GM23338 (cell line): ENCODE measurements at regions not wholly inside any gene's neighbourhood (a gene's known extent, or its start where the extent isn't known, plus 50 kb on each side); places are given as distances from the start of the nearest gene placed in this dataset.

Experiments
- ATAC-seq: fragments of 200-7000 bp; cut with Tn5 transposase; 3 replicates; pipeline ENCODE4 v1.9.1; 2020
- DNase-seq: peaks from one replicate; pipeline ENCODE4 v3.0.0-alpha.2; 2015; ENCODE audit warnings: low spot score
- H2AFZ ChIP-seq: fragments of 200-600 bp; sonication (generic); 2 replicates; pipeline ENCODE4 v1.8.0; 2016; ENCODE audit warnings: antibody characterized with exemption, mild to moderate bottlenecking, moderate library complexity
- H3F3A ChIP-seq: fragments of 200-600 bp; sonication (generic); replicated peaks from 2 replicates; pipeline ENCODE4 v1.8.0; 2017; ENCODE audit warnings: antibody characterized with exemption, mixed run types, low read depth
- H3K27ac ChIP-seq: fragments of 200-600 bp; sonication (generic); 2 replicates; pipeline ENCODE4 v1.6.1; 2016; ENCODE audit warnings: low read depth
- H3K27me3 ChIP-seq: fragments of 200-600 bp; sonication (generic); 2 replicates; pipeline ENCODE4 v1.8.0; 2016; ENCODE audit warnings: mild to moderate bottlenecking, mixed run types, moderate library complexity; ENCODE audit not compliant: insufficient read depth
- H3K36me3 ChIP-seq: fragments of 200-600 bp; sonication (generic); 2 replicates; pipeline ENCODE4 v1.8.0; 2016; ENCODE audit warnings: mild to moderate bottlenecking; ENCODE audit not compliant: insufficient read depth
- H3K4me1 ChIP-seq: fragments of 200-600 bp; sonication (generic); 2 replicates; pipeline ENCODE4 v1.8.0; 2016; ENCODE audit warnings: mild to moderate bottlenecking, moderate library complexity; ENCODE audit not compliant: insufficient read depth
- H3K4me2 ChIP-seq: fragments of 200-600 bp; sonication (generic); 2 replicates; pipeline ENCODE4 v1.7.1; 2017; ENCODE audit warnings: mixed run types
- H3K4me3 ChIP-seq: fragments of 200-600 bp; sonication (generic); 2 replicates; pipeline ENCODE4 v1.6.1; 2016; ENCODE audit warnings: mixed run types
- H3K79me2 ChIP-seq: fragments of 200-600 bp; sonication (generic); replicated peaks from 2 replicates; pipeline ENCODE4 v1.8.0; 2017; ENCODE audit warnings: mild to moderate bottlenecking; ENCODE audit not compliant: insufficient read depth
- H3K9me2 ChIP-seq: fragments of 200-600 bp; sonication (generic); 2 replicates; pipeline ENCODE4 v1.8.0; 2017; ENCODE audit not compliant: insufficient read depth
- H4K20me1 ChIP-seq: fragments of 200-600 bp; sonication (generic); replicated peaks from 2 replicates; pipeline ENCODE4 v1.8.0; 2017; ENCODE audit warnings: mild to moderate bottlenecking; ENCODE audit not compliant: insufficient read depth
- H3K27ac Mint-ChIP-seq: 2 replicates; pipeline ENCODE4 v1.8.0; 2020; ENCODE audit warnings: inconsistent platforms, mild to moderate bottlenecking, moderate library complexity, mixed read lengths
- H3K27me3 Mint-ChIP-seq: 3 replicates; pipeline ENCODE4 v1.8.0; 2022; ENCODE audit warnings: low read depth, mild to moderate bottlenecking, moderate library complexity, mixed read lengths, inconsistent platforms; ENCODE audit not compliant: insufficient read depth, poor library complexity
- H3K36me3 Mint-ChIP-seq: 3 replicates; pipeline ENCODE4 v1.8.0; 2021; ENCODE audit warnings: low read depth, mild to moderate bottlenecking, inconsistent platforms, moderate library complexity, mixed read lengths
- H3K4me1 Mint-ChIP-seq: 3 replicates; pipeline ENCODE4 v1.8.0; 2020; ENCODE audit warnings: mild to moderate bottlenecking, inconsistent platforms, mixed read lengths
- H3K4me3 Mint-ChIP-seq: 3 replicates; pipeline ENCODE4 v1.8.0; 2021; ENCODE audit warnings: moderate library complexity, mild to moderate bottlenecking, inconsistent platforms, mixed read lengths
- H3K9me3 Mint-ChIP-seq: 3 replicates; pipeline ENCODE4 v1.8.0; 2020; ENCODE audit warnings: moderate library complexity, mild to moderate bottlenecking, inconsistent platforms, mixed read lengths
- CREB1 ChIP-seq: fragments of 250-450 bp; sonication (Bioruptor Pico); IDR thresholded peaks from 2 replicates; pipeline ENCODE4 v1.5.0; 2020; ENCODE audit warnings: low read depth, mild to moderate bottlenecking, moderate library complexity
- EZH2 ChIP-seq: fragments of 200-600 bp; sonication (generic); IDR thresholded peaks from one replicate; pipeline ENCODE4 v1.8.0; 2017; ENCODE audit warnings: antibody characterized with exemption, mild to moderate bottlenecking, low read depth; ENCODE audit not compliant: unreplicated experiment
- EZH2phosphoT487 ChIP-seq: fragments of 200-600 bp; sonication (generic); IDR thresholded peaks from one replicate; pipeline ENCODE4 v1.8.1; 2018; ENCODE audit warnings: antibody characterized with exemption; ENCODE audit not compliant: unreplicated experiment
- JUNB ChIP-seq: IDR thresholded peaks from one replicate; pipeline ENCODE4 v1.6.1; 2016; ENCODE audit warnings: antibody characterized with exemption; ENCODE audit not compliant: unreplicated experiment
- POLR2AphosphoS5 ChIP-seq: IDR thresholded peaks from 2 replicates; pipeline ENCODE4 v1.6.1; 2016; ENCODE audit warnings: antibody characterized with exemption, low read depth
- STAT1 ChIP-seq: IDR thresholded peaks from one replicate; pipeline ENCODE4 v1.6.1; 2016; ENCODE audit warnings: antibody characterized with exemption; ENCODE audit not compliant: unreplicated experiment
- ZNF114 ChIP-seq: fragments of 250-450 bp; sonication (Bioruptor Pico); IDR thresholded peaks from 2 replicates; pipeline ENCODE4 v1.5.0; 2020; ENCODE audit warnings: mild to moderate bottlenecking, moderate library complexity
- ZNF331 ChIP-seq: fragments of 250-450 bp; sonication (Bioruptor Pico); IDR thresholded peaks from 2 replicates; pipeline ENCODE4 v1.5.0; 2020; ENCODE audit warnings: low read depth, mild to moderate bottlenecking, moderate library complexity
- TF ChIP-seq, protein P1 (sequence below), 2 experiments: fragments of 200-600 bp in 1 of 2; sonication (generic) in 1 of 2; conservative IDR thresholded peaks; 2 replicates each; pipeline versions ENCODE4 v1.5.1 to v1.6.1; 2016 to 2017; ENCODE audit warnings: antibody characterized with exemption in 2 of 2, low read depth in 2 of 2, mild to moderate bottlenecking in 2 of 2, moderate library complexity in 1 of 2
- TF ChIP-seq, protein P2 (sequence below): fragments of 250-450 bp; sonication (Bioruptor Pico); IDR thresholded peaks from 2 replicates; pipeline ENCODE4 v1.5.0; 2020; ENCODE audit warnings: mild to moderate bottlenecking, moderate library complexity
- TF ChIP-seq, protein P3 (sequence below): IDR thresholded peaks from one replicate; pipeline ENCODE4 v1.6.1; 2018; ENCODE audit warnings: antibody characterized with exemption; ENCODE audit not compliant: unreplicated experiment
- TF ChIP-seq, protein P4 (sequence below): IDR thresholded peaks from 2 replicates; pipeline ENCODE4 v1.6.1; 2016; ENCODE audit warnings: antibody characterized with exemption

DNA sequence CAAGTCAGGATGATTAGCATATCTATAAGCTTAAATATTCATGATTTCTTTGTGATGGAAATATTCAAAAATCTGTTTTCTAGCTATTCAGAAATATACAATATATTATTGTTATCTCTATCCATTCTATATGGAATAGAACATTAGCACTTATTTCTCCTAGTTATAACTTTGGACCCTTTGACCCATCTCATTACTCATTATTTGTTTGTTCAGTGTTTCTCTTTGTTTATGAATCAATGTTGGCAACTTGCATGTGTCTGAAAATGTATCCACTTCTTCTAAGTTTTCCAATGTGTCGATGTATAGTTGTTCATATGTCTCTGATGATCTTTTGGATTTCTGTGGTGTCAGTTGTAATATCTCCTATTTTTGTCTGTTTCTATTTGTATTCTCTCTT, 1059.3 kb downstream of the CDH9 start:
- TF ChIP-seq CREB1 (no peak), STAT1 (no peak), ZNF114 (CRISPR knock-in tag) (no peak), POLR2AphosphoS5 (no peak), JUNB (no peak), EZH2 (no peak), EZH2phosphoT487 (no peak), ZNF331 (no peak)
- TF ChIP-seq, protein P1, sequence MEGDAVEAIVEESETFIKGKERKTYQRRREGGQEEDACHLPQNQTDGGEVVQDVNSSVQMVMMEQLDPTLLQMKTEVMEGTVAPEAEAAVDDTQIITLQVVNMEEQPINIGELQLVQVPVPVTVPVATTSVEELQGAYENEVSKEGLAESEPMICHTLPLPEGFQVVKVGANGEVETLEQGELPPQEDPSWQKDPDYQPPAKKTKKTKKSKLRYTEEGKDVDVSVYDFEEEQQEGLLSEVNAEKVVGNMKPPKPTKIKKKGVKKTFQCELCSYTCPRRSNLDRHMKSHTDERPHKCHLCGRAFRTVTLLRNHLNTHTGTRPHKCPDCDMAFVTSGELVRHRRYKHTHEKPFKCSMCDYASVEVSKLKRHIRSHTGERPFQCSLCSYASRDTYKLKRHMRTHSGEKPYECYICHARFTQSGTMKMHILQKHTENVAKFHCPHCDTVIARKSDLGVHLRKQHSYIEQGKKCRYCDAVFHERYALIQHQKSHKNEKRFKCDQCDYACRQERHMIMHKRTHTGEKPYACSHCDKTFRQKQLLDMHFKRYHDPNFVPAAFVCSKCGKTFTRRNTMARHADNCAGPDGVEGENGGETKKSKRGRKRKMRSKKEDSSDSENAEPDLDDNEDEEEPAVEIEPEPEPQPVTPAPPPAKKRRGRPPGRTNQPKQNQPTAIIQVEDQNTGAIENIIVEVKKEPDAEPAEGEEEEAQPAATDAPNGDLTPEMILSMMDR (conservative IDR thresholded peaks at IDR 0.05; ENCODE audit: low read depth in 2 of 2) = no peak
- TF ChIP-seq, protein P2, sequence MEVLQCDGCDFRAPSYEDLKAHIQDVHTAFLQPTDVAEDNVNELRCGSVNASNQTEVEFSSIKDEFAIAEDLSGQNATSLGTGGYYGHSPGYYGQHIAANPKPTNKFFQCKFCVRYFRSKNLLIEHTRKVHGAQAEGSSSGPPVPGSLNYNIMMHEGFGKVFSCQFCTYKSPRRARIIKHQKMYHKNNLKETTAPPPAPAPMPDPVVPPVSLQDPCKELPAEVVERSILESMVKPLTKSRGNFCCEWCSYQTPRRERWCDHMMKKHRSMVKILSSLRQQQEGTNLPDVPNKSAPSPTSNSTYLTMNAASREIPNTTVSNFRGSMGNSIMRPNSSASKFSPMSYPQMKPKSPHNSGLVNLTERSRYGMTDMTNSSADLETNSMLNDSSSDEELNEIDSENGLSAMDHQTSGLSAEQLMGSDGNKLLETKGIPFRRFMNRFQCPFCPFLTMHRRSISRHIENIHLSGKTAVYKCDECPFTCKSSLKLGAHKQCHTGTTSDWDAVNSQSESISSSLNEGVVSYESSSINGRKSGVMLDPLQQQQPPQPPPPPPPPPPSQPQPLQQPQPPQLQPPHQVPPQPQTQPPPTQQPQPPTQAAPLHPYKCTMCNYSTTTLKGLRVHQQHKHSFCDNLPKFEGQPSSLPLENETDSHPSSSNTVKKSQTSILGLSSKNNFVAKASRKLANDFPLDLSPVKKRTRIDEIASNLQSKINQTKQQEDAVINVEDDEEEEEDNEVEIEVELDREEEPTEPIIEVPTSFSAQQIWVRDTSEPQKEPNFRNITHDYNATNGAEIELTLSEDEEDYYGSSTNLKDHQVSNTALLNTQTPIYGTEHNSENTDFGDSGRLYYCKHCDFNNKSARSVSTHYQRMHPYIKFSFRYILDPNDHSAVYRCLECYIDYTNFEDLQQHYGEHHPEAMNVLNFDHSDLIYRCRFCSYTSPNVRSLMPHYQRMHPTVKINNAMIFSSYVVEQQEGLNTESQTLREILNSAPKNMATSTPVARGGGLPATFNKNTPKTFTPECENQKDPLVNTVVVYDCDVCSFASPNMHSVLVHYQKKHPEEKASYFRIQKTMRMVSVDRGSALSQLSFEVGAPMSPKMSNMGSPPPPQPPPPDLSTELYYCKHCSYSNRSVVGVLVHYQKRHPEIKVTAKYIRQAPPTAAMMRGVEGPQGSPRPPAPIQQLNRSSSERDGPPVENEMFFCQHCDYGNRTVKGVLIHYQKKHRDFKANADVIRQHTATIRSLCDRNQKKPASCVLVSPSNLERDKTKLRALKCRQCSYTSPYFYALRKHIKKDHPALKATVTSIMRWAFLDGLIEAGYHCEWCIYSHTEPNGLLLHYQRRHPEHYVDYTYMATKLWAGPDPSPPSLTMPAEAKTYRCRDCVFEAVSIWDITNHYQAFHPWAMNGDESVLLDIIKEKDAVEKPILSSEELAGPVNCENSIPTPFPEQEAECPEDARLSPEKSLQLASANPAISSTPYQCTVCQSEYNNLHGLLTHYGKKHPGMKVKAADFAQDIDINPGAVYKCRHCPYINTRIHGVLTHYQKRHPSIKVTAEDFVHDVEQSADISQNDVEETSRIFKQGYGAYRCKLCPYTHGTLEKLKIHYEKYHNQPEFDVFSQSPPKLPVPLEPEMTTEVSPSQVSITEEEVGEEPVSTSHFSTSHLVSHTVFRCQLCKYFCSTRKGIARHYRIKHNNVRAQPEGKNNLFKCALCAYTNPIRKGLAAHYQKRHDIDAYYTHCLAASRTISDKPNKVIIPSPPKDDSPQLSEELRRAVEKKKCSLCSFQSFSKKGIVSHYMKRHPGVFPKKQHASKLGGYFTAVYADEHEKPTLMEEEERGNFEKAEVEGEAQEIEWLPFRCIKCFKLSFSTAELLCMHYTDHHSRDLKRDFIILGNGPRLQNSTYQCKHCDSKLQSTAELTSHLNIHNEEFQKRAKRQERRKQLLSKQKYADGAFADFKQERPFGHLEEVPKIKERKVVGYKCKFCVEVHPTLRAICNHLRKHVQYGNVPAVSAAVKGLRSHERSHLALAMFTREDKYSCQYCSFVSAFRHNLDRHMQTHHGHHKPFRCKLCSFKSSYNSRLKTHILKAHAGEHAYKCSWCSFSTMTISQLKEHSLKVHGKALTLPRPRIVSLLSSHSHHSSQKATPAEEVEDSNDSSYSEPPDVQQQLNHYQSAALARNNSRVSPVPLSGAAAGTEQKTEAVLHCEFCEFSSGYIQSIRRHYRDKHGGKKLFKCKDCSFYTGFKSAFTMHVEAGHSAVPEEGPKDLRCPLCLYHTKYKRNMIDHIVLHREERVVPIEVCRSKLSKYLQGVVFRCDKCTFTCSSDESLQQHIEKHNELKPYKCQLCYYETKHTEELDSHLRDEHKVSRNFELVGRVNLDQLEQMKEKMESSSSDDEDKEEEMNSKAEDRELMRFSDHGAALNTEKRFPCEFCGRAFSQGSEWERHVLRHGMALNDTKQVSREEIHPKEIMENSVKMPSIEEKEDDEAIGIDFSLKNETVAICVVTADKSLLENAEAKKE (CRISPR knock-in tag) = no peak
- TF ChIP-seq, protein P3, sequence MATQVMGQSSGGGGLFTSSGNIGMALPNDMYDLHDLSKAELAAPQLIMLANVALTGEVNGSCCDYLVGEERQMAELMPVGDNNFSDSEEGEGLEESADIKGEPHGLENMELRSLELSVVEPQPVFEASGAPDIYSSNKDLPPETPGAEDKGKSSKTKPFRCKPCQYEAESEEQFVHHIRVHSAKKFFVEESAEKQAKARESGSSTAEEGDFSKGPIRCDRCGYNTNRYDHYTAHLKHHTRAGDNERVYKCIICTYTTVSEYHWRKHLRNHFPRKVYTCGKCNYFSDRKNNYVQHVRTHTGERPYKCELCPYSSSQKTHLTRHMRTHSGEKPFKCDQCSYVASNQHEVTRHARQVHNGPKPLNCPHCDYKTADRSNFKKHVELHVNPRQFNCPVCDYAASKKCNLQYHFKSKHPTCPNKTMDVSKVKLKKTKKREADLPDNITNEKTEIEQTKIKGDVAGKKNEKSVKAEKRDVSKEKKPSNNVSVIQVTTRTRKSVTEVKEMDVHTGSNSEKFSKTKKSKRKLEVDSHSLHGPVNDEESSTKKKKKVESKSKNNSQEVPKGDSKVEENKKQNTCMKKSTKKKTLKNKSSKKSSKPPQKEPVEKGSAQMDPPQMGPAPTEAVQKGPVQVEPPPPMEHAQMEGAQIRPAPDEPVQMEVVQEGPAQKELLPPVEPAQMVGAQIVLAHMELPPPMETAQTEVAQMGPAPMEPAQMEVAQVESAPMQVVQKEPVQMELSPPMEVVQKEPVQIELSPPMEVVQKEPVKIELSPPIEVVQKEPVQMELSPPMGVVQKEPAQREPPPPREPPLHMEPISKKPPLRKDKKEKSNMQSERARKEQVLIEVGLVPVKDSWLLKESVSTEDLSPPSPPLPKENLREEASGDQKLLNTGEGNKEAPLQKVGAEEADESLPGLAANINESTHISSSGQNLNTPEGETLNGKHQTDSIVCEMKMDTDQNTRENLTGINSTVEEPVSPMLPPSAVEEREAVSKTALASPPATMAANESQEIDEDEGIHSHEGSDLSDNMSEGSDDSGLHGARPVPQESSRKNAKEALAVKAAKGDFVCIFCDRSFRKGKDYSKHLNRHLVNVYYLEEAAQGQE = no peak
- TF ChIP-seq, protein P4, sequence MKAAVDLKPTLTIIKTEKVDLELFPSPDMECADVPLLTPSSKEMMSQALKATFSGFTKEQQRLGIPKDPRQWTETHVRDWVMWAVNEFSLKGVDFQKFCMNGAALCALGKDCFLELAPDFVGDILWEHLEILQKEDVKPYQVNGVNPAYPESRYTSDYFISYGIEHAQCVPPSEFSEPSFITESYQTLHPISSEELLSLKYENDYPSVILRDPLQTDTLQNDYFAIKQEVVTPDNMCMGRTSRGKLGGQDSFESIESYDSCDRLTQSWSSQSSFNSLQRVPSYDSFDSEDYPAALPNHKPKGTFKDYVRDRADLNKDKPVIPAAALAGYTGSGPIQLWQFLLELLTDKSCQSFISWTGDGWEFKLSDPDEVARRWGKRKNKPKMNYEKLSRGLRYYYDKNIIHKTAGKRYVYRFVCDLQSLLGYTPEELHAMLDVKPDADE = no peak
- Histone ChIP-seq H3K9me2 (no peaks in the 10 kb centered on the region), H3K4me1 (no peaks in the 10 kb centered on the region), H4K20me1 (no peaks in the 10 kb centered on the region), H3K4me3 (no peak overlapping the region), H3K27ac (no peak overlapping the region), H3K4me2 (no peak overlapping the region), H2AFZ (no peak overlapping the region), H3F3A (no peaks in the 10 kb centered on the region), H3K27me3 (no peaks in the 10 kb centered on the region), H3K79me2 (no peaks in the 10 kb centered on the region), H3K36me3 (no peaks in the 10 kb centered on the region; the same call in 1 of the 2 replicates)
- Mint-ChIP-seq H3K4me1 (no peaks in the 10 kb centered on the region), H3K9me3 (peaks cover 18% of the 10 kb centered on the region), H3K27me3 (no peaks in the 10 kb centered on the region), H3K4me3 (no peak overlapping the region), H3K27ac (no peak overlapping the region), H3K36me3 (peaks cover 5% of the 10 kb centered on the region)
- DNase-seq = no peak
- ATAC-seq = no peak
